OCI-LY1 (cell line): ENCODE measurements at regions not wholly inside any gene's neighbourhood (a gene's known extent, or its start where the extent isn't known, plus 50 kb on each side); places are given as distances from the start of the nearest gene placed in this dataset.

Source experiments
- CTCF ChIP-seq: fragments of 200-600 bp; sonication (generic), shearing (Covaris generic); IDR thresholded peaks from 2 replicates; pipeline ENCODE4 v1.5.1; 2017; ENCODE audit warnings: mild to moderate bottlenecking, antibody characterized with exemption, low read length, moderate library complexity, mixed read lengths
- EZH2 ChIP-seq: fragments of 200-600 bp; sonication (generic), shearing (Covaris generic); IDR thresholded peaks from 2 replicates; pipeline ENCODE4 v1.8.0; 2017; ENCODE audit warnings: borderline replicate concordance, mixed run types, mild to moderate bottlenecking, antibody characterized with exemption, low read length, moderate library complexity, mixed read lengths

GRCh38 chr11:110985547-110985946 is 260.0 kb upstream of the POU2AF2 start:
- TF ChIP-seq CTCF (no peak), EZH2 (no peak)
